ENCODE measurements at regions not wholly inside any gene's neighbourhood (a gene's known extent, or its start where the extent isn't known, plus 50 kb on each side); places are given as distances from the start of the nearest gene placed in this dataset.

GRCh38 chr10:84997870-84998269, 669.5 kb downstream of the CCSER2 start:
- TF ChIP-seq CTCF (conservative IDR thresholded peaks at IDR 0.05; ENCODE audit: low read length) (no peak), EZH2phosphoT487 (IDR thresholded peaks at IDR 0.05; ENCODE audit: borderline replicate concordance) (no peak)

Measured in Loucy (cell line).